HG02798 (cell line): ENCODE measurements at regions not wholly inside any gene's neighbourhood (a gene's known extent, or its start where the extent isn't known, plus 50 kb on each side); places are given as distances from the start of the nearest gene placed in this dataset.
"Not testable (repeated sequence)": the region's sequence is repeated elsewhere in the genome, so short reads cannot be mapped to it uniquely, and the experiment has no call there.

ENCODE experiments used
- ATAC-seq: cut with Tn5 transposase; IDR thresholded peaks from one replicate; pipeline ENCODE4 v1.9.1; 2021; ENCODE audit warnings: mild to moderate bottlenecking; ENCODE audit not compliant: unreplicated experiment, poor library complexity

- ATAC-seq = no peak
Measured at GRCh38 chr12:82300611-82301010, 57.6 kb downstream of the CCDC59 start.

- no peak for ATAC-seq
Measured at GRCh38 chr12:82299319-82300025, 58.7 kb downstream of the CCDC59 start.

DNA sequence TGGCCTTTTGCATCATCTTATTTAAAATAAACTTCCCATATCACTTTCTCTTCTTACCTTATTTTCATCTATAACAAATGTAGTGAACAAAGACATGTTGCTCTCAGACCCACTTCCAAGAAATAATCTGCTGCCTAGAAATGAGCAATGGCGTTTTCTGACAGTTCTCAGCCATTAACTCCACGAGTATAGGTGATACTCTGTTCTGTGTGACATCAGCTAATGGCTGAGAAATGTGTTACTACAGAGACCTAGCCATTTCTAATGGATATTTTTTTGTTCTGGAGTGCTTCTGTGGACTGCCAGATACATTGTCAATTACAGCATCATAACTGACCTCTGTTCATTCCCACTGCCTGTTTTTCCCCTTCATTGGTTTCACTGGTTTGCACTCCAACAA, 67.8 kb downstream of the CCDC59 start:
- no peak for ATAC-seq

GRCh38 chr12:82281335-82281734, 76.9 kb downstream of the CCDC59 start:
- ATAC-seq = not testable (repeated sequence)

DNA sequence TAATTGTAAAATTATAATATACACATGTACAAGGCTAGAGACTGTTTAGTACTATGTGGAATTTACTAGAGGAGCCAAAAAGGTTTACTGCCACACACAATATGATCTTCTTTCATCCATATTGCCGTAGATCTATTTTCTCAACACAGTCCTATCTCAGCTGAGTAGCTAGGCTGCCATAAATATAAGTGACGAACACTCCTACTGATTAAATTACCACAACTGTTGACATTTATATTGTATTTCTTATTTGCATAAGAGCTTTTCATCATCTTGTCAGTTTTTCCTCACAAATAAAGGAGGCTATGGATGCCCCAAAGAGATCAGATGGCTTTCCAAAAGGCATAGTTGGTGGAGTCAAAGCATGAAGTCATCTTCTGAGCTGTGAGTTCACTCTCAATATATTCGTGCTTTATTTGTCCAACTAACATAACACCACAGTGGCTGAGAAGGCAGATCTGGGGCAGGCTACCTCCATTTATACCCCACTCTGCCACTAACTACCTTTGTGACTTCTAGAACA, 78.6 kb downstream of the CCDC59 start:
- no peak for ATAC-seq

DNA sequence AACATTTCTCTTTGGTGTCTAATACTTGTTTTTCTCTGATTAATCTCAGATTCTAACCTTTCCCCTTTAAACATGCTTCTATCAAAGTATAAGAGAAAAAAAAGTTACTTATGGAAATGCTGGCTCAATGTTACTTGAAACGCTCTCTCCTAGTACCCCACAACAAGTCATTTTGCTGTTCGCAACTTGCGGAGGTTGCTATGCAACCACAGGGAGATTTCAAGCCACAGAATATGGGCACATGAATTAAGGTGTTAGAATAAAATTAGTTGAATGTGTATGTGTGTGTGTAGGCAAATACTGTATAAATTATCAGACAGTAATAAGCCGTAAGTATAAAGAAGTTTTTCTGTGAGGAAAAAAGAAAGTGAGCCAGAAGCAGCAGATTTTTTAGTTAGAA, 80.6 kb downstream of the CCDC59 start:
- ATAC-seq = no peak

- ATAC-seq = no peak
Measured at GRCh38 chr12:82242729-82243128, 115.5 kb downstream of the CCDC59 start.

DNA sequence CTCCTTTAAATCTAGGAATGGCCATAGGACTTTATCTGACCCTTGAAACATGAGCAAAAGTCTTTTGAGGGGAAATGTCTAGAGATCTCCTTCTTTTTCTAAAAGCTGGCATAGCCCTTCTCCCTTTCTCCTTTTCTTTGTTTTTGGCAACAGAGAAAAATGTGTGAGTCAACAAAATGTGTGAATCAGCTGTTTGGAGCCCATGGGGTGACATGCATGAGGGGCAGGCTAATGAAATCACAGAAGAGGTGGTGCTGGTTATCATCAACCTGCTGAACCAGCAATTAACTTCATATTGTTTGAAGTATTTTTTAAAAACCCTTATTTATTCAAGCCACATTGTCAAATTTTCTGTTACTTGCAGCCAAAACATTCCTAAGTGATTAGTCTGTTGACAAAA, 132.3 kb downstream of the CCDC59 start:
- ATAC-seq = no peak

GRCh38 chr12:82223426-82223825, 134.8 kb downstream of the CCDC59 start:
- no peak for ATAC-seq

DNA sequence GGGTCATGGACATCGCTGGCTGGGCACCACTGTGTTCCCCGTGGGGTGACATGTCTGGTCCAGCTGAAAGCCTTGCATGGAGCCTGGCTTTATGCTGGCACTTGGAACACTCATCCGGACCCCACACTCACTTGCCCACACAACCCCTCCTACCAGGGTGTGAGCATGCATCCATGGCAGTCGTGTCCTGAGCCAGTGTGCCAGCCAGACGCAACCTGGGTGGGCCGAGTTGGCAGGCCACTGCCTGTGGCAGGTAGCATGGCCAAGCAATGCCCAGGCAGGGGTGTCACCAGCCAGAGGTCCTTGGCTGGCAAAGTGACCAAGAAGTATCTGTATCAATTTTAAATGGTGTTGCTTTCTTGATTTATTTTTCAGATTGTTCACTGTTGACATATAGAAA, 141.7 kb downstream of the CCDC59 start:
- ATAC-seq = no peak

- ATAC-seq = no peak
Measured at GRCh38 chr12:82213761-82214160, 144.4 kb downstream of the CCDC59 start.

GRCh38 chr12:82210882-82211281, 147.3 kb downstream of the CCDC59 start:
- no peak for ATAC-seq

DNA sequence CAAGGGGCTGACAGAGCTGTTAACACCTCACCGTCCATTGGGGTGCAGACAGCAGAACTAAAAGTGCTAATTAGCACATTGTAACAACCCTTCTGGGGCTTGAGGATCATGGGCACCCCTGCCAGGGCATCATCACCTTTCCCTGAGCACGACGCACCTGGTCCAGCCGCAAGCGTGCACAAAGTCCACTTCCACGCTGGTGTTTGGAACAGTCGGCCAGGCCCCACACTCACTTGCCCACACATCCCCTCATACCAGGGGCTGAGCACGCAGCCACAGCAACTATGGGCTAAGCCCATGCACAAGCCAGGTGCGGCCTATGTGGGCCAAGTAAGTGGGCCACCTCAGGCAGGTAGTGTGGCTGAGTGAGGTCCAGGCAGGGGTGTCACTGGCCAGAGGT, 148.7 kb downstream of the CCDC59 start:
- no peak for ATAC-seq

GRCh38 chr12:82207556-82207955, 150.6 kb downstream of the CCDC59 start:
- ATAC-seq = no peak

DNA sequence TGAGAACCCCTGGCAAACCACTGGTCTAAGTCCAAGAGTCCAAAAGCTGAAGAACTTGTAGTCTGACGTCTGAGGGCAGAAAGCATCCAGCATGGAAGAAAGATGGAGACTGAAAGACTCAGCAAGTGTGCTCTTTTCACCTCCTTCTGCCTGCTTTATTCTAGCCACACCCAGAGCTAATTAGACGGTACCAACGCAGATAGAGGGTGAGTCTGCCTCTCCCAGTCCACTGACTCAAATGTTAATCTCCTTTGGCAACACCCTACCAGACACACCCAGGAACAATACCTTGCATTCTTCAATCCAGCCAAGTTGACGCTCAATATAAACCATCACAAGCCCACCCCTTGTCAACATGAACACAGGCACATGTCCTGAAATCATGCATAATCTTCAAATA, 155.1 kb downstream of the CCDC59 start:
- ATAC-seq = no peak

GRCh38 chr12:82187595-82187994, 170.6 kb downstream of the CCDC59 start:
- no peak for ATAC-seq

DNA sequence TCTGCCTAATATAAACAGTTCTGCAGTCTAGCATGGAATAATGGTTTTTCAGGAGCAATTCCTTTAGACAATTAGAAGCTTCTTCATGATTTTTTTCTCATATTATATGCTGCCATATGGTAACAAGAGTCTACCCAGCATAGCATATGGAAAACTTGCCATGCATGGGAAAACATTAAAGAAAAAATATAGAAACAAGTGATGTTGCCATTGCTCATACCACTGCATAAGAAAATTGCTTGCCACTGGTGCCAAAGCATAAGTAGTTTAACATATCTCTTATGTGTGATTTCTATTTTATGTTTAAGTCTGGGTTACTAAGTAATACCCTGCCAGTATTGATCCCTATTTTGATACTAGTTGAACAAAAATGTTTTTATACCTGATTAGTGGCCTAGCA, 171.2 kb downstream of the CCDC59 start:
- no peak for ATAC-seq

DNA sequence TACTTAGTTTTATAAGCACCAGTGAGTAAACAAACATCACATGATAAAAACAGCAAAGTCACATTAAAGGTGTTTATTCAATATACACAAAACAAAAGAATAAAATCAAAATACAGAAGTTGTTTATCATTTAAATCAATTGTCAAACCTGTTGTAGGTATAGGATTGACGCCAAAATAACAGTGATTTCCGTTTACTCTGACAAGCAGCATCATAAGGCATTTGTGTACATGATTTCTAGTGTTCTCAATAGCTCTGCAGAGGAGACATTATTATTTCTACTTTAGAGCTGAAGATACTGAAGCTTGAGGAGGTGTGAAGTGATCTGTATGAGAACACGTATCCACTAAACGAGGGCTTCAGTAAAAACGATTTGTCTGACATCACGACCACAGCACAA, 171.9 kb downstream of the CCDC59 start:
- no peak for ATAC-seq

- ATAC-seq = no peak
Measured at GRCh38 chr12:82184844-82185243, 173.3 kb downstream of the CCDC59 start.

DNA sequence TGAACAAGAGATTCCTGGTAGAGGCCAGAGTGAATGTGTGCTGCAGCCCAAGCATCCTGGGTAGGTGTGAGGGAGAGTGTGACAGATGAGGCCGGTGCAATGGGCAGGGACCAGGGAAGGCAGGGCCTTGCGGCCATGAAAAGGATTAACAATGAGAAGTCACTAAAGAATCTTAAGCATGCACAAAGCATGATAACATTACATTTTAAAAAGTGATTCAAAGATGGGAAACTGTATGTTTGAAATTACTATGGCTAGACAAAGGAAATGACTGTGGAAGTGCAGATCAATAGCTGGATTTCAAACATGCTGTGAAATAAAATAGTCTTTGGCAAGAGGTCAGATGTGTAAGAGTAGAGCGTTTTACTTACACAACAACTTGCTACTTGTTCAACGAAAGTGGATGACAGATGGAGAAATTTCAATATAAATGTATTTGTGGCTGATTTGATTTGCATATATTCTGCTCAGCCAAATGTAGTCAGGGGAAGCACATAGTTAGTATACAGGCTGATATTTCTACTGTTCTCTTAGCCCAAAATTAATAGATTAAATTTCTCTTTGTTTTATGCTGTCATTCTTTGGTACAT, 175.5 kb downstream of the CCDC59 start:
- no peak for ATAC-seq

DNA sequence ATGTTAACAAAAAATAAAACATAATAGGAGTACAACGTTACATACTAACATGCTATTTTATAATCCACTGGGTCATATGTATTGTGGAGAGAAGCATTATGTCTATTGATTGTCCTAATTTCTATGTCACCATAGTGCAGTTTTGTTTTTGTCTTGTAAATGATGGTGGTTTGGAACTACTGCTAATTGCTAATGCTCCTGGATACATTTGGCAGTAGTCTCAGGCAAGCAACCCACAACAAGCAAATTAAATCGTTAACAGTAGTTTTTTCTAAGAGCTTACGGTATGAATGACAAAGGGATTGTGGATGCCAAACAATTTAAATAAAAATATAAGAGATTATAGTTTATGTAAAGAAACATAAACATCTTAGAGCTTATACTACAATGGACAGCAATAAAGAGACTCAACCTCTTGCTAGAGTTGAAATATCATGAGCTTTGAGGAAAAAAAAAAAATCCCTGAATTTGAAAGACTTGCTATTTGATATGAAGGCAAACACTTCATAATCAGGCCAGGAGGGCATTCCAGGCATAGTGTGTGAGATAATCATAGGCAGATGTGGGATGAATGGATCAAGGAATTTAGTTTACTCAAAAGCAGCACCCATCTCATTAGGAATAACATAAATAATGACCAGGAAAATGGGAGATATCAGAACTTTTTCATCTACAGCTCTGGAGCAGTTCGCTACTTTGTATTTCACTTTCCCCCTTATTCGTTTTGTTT, 181.3 kb downstream of the CCDC59 start:
- no peak for ATAC-seq
